H9 (cell line): ENCODE measurements at regions not wholly inside any gene's neighbourhood (a gene's known extent, or its start where the extent isn't known, plus 50 kb on each side); places are given as distances from the start of the nearest gene placed in this dataset.

ENCODE experiments used
- DNase-seq: peaks from one replicate; pipeline ENCODE4 v3.0.0-alpha.2; 2017
- H2AFZ ChIP-seq: one replicate; pipeline ENCODE4 v1.6.1; 2013; ENCODE audit warnings: mild to moderate bottlenecking, low read length, control low read depth, moderate library complexity
- H2AK5ac ChIP-seq: 2 replicates; pipeline ENCODE4 v1.6.1; 2013; ENCODE audit warnings: low read length, control low read depth, mixed read lengths; ENCODE audit not compliant: insufficient read length
- H2BK120ac ChIP-seq: one replicate; pipeline ENCODE4 v1.6.1; 2013; ENCODE audit warnings: low read depth, mild to moderate bottlenecking, low read length, control low read depth, inconsistent platforms; ENCODE audit not compliant: poor library complexity, severe bottlenecking
- H2BK12ac ChIP-seq: 2 replicates; pipeline ENCODE4 v1.6.1; 2013; ENCODE audit warnings: low read length, control low read depth, mixed read lengths, low read depth; ENCODE audit not compliant: insufficient read length
- H2BK15ac ChIP-seq: 2 replicates; pipeline ENCODE4 v1.6.1; 2013; ENCODE audit warnings: low read depth, low read length, control low read depth
- H2BK20ac ChIP-seq: one replicate; pipeline ENCODE4 v1.6.1; 2013; ENCODE audit warnings: low read depth, mild to moderate bottlenecking, low read length, control low read depth, inconsistent platforms; ENCODE audit not compliant: poor library complexity, severe bottlenecking
- H2BK5ac ChIP-seq: 2 replicates; pipeline ENCODE4 v1.6.1; 2013; ENCODE audit warnings: low read length, control low read depth, mixed read lengths; ENCODE audit not compliant: insufficient read length
- H3K14ac ChIP-seq: 2 replicates; pipeline ENCODE4 v1.6.1; 2013; ENCODE audit warnings: low read length, control low read depth; ENCODE audit not compliant: insufficient read depth
- H3K18ac ChIP-seq: 2 replicates; pipeline ENCODE4 v1.6.1; 2013; ENCODE audit warnings: low read depth, mild to moderate bottlenecking, mixed read lengths, low read length, control low read depth; ENCODE audit not compliant: insufficient read length
- H3K23ac ChIP-seq: 2 replicates; pipeline ENCODE4 v1.6.1; 2013; ENCODE audit warnings: low read length, control low read depth, mixed read lengths, low read depth; ENCODE audit not compliant: insufficient read length
- H3K23me2 ChIP-seq: 2 replicates; pipeline ENCODE4 v1.6.1; 2013; ENCODE audit warnings: low read depth, mild to moderate bottlenecking, mixed read lengths, low read length, control low read depth; ENCODE audit not compliant: insufficient read length, poor library complexity, severe bottlenecking
- H3K27ac ChIP-seq: 2 replicates; pipeline ENCODE4 v1.5.1; 2013; ENCODE audit warnings: low read length, control low read depth, mixed read lengths, low read depth; ENCODE audit not compliant: insufficient read length
- H3K27me3 ChIP-seq: 2 replicates; pipeline ENCODE4 v1.6.1; 2013; ENCODE audit warnings: low read length, control low read depth, inconsistent platforms; ENCODE audit not compliant: insufficient read depth
- H3K4ac ChIP-seq: 2 replicates; pipeline ENCODE4 v1.6.1; 2013; ENCODE audit warnings: low read depth, mild to moderate bottlenecking, control low read depth, inconsistent platforms, low read length, moderate library complexity
- H3K4me1 ChIP-seq: 2 replicates; pipeline ENCODE4 v1.6.1; 2013; ENCODE audit warnings: low read length, control low read depth, inconsistent platforms; ENCODE audit not compliant: insufficient read depth
- H3K4me2 ChIP-seq: 2 replicates; pipeline ENCODE4 v1.6.1; 2013; ENCODE audit warnings: low read length, control low read depth, mixed read lengths; ENCODE audit not compliant: insufficient read length, insufficient read depth
- H3K56ac ChIP-seq: 2 replicates; pipeline ENCODE4 v1.6.1; 2013; ENCODE audit warnings: low read depth, mild to moderate bottlenecking, mixed read lengths, low read length, control low read depth; ENCODE audit not compliant: insufficient read length
- H3K79me1 ChIP-seq: 2 replicates; pipeline ENCODE4 v1.6.1; 2013; ENCODE audit warnings: low read depth, mild to moderate bottlenecking, moderate library complexity, low read length, control low read depth, inconsistent platforms; ENCODE audit not compliant: insufficient read depth, poor library complexity, severe bottlenecking
- H3K79me2 ChIP-seq: 2 replicates; pipeline ENCODE4 v1.6.1; 2013; ENCODE audit warnings: low read length, control low read depth, inconsistent platforms; ENCODE audit not compliant: insufficient read depth
- H3K9ac ChIP-seq: 2 replicates; pipeline ENCODE4 v1.6.1; 2013; ENCODE audit warnings: low read length, control low read depth, mixed read lengths; ENCODE audit not compliant: insufficient read length; ENCODE audit errors: extremely low read depth
- H3K9me3 ChIP-seq: one replicate; pipeline ENCODE4 v1.6.1; 2013; ENCODE audit warnings: low read depth, low read length, inconsistent platforms; ENCODE audit not compliant: control insufficient read depth
- H3T11ph ChIP-seq: one replicate; pipeline ENCODE4 v1.6.1; 2013; ENCODE audit warnings: mild to moderate bottlenecking, low read length, control low read depth, inconsistent platforms
- H4K20me1 ChIP-seq: one replicate; pipeline ENCODE4 v1.6.1; 2013; ENCODE audit not compliant: control insufficient read depth, insufficient read length, insufficient read depth
- H4K5ac ChIP-seq: 2 replicates; pipeline ENCODE4 v1.6.1; 2013; ENCODE audit warnings: low read depth, mild to moderate bottlenecking, mixed read lengths, low read length, control low read depth; ENCODE audit not compliant: insufficient read length
- H4K8ac ChIP-seq: replicated peaks from 2 replicates; pipeline ENCODE4 v1.6.1; 2013; ENCODE audit warnings: low read length, control low read depth, mixed read lengths, low read depth; ENCODE audit not compliant: insufficient read length
- H4K91ac ChIP-seq: 2 replicates; pipeline ENCODE4 v1.6.1; 2013; ENCODE audit warnings: low read depth, mild to moderate bottlenecking, moderate library complexity, mixed read lengths, low read length, control low read depth; ENCODE audit not compliant: insufficient read length
- H3K27ac Mint-ChIP-seq, 3 experiments: 2 replicates in 2 of 3; 3 replicates in 1 of 3; pipeline ENCODE4 v1.8.0; 2020 to 2021; ENCODE audit warnings: mixed read lengths in 3 of 3, mild to moderate bottlenecking in 1 of 3, moderate library complexity in 1 of 3
- H3K27me3 Mint-ChIP-seq: 2 replicates; pipeline ENCODE4 v1.8.0; 2021; ENCODE audit warnings: low read depth, mild to moderate bottlenecking, moderate library complexity, mixed read lengths
- H3K36me3 Mint-ChIP-seq, 3 experiments: 2 replicates in 2 of 3; 3 replicates in 1 of 3; pipeline ENCODE4 v1.8.0; 2020 to 2021; ENCODE audit warnings: low read depth in 3 of 3, mixed read lengths in 3 of 3; ENCODE audit not compliant: insufficient read depth in 1 of 3
- H3K4me1 Mint-ChIP-seq, 2 experiments: 2 replicates each; pipeline ENCODE4 v1.8.0; 2020; ENCODE audit warnings: mixed read lengths in 2 of 2
- H3K4me3 Mint-ChIP-seq, 2 experiments: 2 replicates in 1 of 2; 3 replicates in 1 of 2; pipeline ENCODE4 v1.8.0; 2020 to 2021; ENCODE audit warnings: mild to moderate bottlenecking in 2 of 2, mixed read lengths in 2 of 2, moderate library complexity in 1 of 2
- H3K9me3 Mint-ChIP-seq, 2 experiments: 2 replicates in 1 of 2; 3 replicates in 1 of 2; pipeline ENCODE4 v1.8.0; 2020; ENCODE audit warnings: mild to moderate bottlenecking in 2 of 2, mixed read lengths in 2 of 2, moderate library complexity in 1 of 2
- CTCF ChIP-seq: fragments of 200-600 bp; sonication (generic); conservative IDR thresholded peaks from 3 replicates; pipeline ENCODE4 v1.8.0; 2021; ENCODE audit warnings: antibody characterized with exemption, mild to moderate bottlenecking
- WGBS: extraction: QIAGEN DNeasy Blood & Tissue Kit; methylation state at CpG from one replicate; pipeline ENCODE4 v1.1.7; 2013; ENCODE audit warnings: missing lambda C conversion rate, low lambda C conversion rate, mixed read lengths; ENCODE audit not compliant: insufficient read length; ENCODE audit errors: extremely low coverage; 5-methylcytosine and 5-hydroxymethylcytosine counted together

- no peak for DNase-seq
- Histone ChIP-seq H3K14ac (no peak overlapping the region), H2BK5ac (no peak overlapping the region), H4K20me1 (no peaks in the 10 kb centered on the region), H3T11ph (no peak overlapping the region), H3K4ac (no peak overlapping the region), H3K18ac (no peak overlapping the region), H3K4me1 (no peaks in the 10 kb centered on the region), H2AFZ (no peak overlapping the region), H2BK20ac (no peak overlapping the region), H3K27ac (no peak overlapping the region), H3K4me2 (no peak overlapping the region), H2AK5ac (no peak overlapping the region), H3K9me3 (peaks cover 12% of the 10 kb centered on the region), H2BK120ac (no peak overlapping the region), H3K23ac (no peak overlapping the region), H3K79me2 (no peaks in the 10 kb centered on the region), H3K27me3 (no peaks in the 10 kb centered on the region), H3K9ac (no peak overlapping the region), H4K91ac (no peak overlapping the region), H2BK12ac (no peak overlapping the region), H3K79me1 (no peaks in the 10 kb centered on the region), H2BK15ac (no peak overlapping the region), H4K8ac (no peak overlapping the region), H3K56ac (no peak overlapping the region), H3K23me2 (no peaks in the 10 kb centered on the region), H4K5ac (no peak overlapping the region)
- no CpG with 5 or more reads among the region's 6 CpGs for WGBS
- no peak overlapping the region for H3K27ac Mint-ChIP-seq
- no peak overlapping the region for H3K4me3 Mint-ChIP-seq
- H3K4me1 Mint-ChIP-seq: no peaks in the 10 kb centered on the region
- no peak for TF ChIP-seq CTCF
- H3K36me3 Mint-ChIP-seq: no peaks in the 10 kb centered on the region; a peak in 1 of 7 replicates
- peaks cover 24 to 62% of the 10 kb centered on the region in 2 experiments for H3K9me3 Mint-ChIP-seq
- no peaks in the 10 kb centered on the region for H3K27me3 Mint-ChIP-seq
Observed at GRCh38 chrX:20500171-20500865, 233.6 kb upstream of the RPS6KA3 start.
